Astrocyte of the spinal cord (primary cell): ENCODE measurements at regions not wholly inside any gene's neighbourhood (a gene's known extent, or its start where the extent isn't known, plus 50 kb on each side); places are given as distances from the start of the nearest gene placed in this dataset.
"Not testable (repeated sequence)": the region's sequence is repeated elsewhere in the genome, so short reads cannot be mapped to it uniquely, and the experiment has no call there.

ENCODE experiments used
- DNase-seq: peaks from one replicate; pipeline ENCODE4 v3.0.0; 2011; ENCODE audit warnings: low read depth, low spot score
- H3K4me3 ChIP-seq: 2 replicates; pipeline ENCODE4 v1.5.1; 2011; ENCODE audit warnings: low read depth, mild to moderate bottlenecking, low read length, moderate library complexity
- in situ Hi-C: cut with HindIII; loops from 2 replicates; pipeline ENCODE4 v1.10.0; 2017; ENCODE audit warnings: low sequenced_read_pairs
- TF ChIP-seq, protein P1 (sequence below): IDR thresholded peaks from 2 replicates; pipeline ENCODE4 v1.5.1; 2012; ENCODE audit warnings: low read depth, mild to moderate bottlenecking, low read length, inconsistent platforms

DNA sequence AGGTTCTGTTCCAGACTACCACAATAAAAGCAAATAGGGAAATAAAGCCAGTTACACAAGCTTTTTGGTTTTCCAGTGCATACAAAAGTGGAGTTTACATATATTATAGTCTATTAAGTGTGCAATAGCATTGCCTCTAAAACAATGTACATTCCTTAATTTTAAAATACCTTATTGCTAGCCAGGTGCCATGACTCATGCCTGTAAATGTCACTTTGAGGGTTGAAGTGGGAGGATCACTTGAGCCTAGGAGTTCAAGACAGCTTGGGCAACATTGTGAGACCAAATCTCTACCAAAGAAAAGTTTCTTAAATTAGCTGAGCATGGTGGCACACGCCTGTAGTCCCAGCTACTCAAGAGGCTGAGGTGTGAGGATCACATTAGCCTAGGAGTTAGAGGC is 52.9 kb upstream of the IMP4 start:
- no peak overlapping the region for H3K4me3 ChIP-seq
- DNase-seq, result no peak
- TF ChIP-seq, protein P1, sequence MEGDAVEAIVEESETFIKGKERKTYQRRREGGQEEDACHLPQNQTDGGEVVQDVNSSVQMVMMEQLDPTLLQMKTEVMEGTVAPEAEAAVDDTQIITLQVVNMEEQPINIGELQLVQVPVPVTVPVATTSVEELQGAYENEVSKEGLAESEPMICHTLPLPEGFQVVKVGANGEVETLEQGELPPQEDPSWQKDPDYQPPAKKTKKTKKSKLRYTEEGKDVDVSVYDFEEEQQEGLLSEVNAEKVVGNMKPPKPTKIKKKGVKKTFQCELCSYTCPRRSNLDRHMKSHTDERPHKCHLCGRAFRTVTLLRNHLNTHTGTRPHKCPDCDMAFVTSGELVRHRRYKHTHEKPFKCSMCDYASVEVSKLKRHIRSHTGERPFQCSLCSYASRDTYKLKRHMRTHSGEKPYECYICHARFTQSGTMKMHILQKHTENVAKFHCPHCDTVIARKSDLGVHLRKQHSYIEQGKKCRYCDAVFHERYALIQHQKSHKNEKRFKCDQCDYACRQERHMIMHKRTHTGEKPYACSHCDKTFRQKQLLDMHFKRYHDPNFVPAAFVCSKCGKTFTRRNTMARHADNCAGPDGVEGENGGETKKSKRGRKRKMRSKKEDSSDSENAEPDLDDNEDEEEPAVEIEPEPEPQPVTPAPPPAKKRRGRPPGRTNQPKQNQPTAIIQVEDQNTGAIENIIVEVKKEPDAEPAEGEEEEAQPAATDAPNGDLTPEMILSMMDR, result no peak
- in situ Hi-C loops, result no loop called here

- no peak overlapping the region for H3K4me3 ChIP-seq
- in situ Hi-C loops, result no loop called here
- TF ChIP-seq, protein P1, result no peak
- no peak for DNase-seq
These were observed 54.0 kb upstream of the IMP4 start for GRCh38 chr2:130288467-130289403.

DNA sequence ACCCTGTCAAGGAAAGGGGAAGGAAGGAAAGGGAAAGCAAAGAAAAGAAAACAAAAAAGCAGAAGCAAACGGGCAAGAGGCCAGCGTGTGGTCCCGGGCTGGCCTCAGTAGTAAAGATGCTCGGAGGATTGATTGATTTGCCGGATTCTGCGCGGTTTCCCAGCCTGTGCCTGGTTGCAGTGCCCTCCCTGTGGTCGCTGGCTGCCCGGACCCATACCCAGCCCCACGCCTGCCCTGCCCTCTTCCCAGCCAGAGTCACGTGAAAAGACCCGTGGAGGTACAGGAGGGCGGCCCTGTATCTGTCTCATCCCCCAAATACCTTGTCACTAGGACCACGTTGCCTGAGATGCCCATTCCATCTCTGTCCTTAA is 55.1 kb upstream of the IMP4 start:
- in situ Hi-C loops, result no loop called here
- no peak for DNase-seq

GRCh38 chr2:130286983-130287655 is 55.6 kb upstream of the IMP4 start:
- TF ChIP-seq, protein P1, result no peak
- in situ Hi-C loops, result no loop called here
- H3K4me3 ChIP-seq, result no peak overlapping the region
- DNase-seq, result no peak

More for the DNA sequence above, 55.1 kb upstream of the IMP4 start:
- no peak overlapping the region for H3K4me3 ChIP-seq
- TF ChIP-seq, protein P1, result no peak

- DNase-seq, H3K4me3 ChIP-seq, in situ Hi-C loops: not testable (repeated sequence)
These were observed 59.3 kb upstream of the IMP4 start for GRCh38 chr2:130283341-130283869.

DNA sequence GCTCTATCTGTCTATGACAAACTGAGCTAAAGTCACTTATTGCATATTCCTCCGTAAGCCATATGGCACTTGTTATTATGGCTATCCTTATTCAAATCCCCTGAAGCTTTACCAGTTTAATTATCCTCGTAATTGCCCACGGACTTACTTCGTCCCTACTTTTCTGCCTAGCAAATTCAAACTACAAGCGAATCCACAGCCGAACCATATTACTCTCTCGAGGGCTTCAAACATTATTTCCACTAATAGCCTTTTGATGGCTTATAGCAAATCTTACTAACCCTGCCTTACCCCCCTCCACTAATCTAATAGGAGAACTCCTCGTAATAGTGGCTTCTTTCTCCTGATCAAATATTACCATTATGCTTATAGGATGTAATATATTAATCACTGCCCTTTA is 63.1 kb upstream of the IMP4 start:
- in situ Hi-C loops, DNase-seq: not testable (repeated sequence)

GRCh38 chr2:130268333-130268732 is 70.1 kb upstream of the TUBA3E start:
- DNase-seq, H3K4me3 ChIP-seq, in situ Hi-C loops: not testable (repeated sequence)

More for the DNA sequence above, 63.1 kb upstream of the IMP4 start:
- H3K4me3 ChIP-seq, result not testable (repeated sequence)

DNA sequence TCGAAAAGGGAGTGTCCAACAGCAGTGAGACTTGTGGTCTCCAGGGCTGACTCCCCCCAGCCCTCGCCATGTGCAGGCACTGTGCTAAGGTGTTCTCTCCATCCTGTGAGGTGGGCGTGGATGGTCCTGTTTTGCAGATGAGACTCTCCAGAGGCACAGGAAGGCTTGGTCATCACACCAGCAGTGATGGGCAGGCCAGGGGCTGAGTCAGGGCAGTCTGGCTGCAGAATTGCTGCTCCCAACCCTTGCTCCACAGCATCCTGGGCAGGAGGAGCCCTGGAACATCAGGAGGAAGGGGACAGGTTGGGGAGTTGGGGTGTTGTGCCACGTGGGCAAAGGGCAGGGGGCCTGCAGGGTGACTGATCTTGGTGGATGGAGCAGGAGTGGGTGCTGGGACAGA is 69.3 kb upstream of the TUBA3E start:
- in situ Hi-C loops, DNase-seq, H3K4me3 ChIP-seq: not testable (repeated sequence)

DNA sequence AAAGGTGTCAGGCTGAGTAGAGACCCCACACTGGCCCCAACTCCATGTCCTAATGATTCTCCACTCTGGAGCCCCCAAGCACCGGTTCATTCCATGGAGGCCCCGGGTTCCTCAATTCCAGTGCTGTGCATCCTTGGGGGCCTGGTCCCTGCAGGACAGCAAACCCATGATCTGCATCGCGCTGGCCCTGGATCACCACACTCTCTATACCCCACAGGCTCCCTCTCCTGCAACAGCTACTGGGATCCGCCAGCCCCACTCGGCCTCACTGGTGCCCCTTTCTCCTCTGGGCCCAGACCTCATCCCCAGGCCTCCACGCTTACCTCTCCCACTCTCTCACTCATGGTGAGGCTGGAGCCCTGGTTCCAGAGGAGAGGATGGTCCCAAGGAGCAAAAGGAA is 68.6 kb upstream of the TUBA3E start:
- H3K4me3 ChIP-seq, in situ Hi-C loops, DNase-seq: not testable (repeated sequence)

GRCh38 chr2:130265570-130266247 is 67.5 kb upstream of the TUBA3E start:
- in situ Hi-C loops, result not testable (repeated sequence)

GRCh38 chr2:130264901-130265320 is 66.7 kb upstream of the TUBA3E start:
- H3K4me3 ChIP-seq, DNase-seq, in situ Hi-C loops: not testable (repeated sequence)

More at GRCh38 chr2:130265570-130266247, 67.5 kb upstream of the TUBA3E start:
- not testable (repeated sequence) for DNase-seq, H3K4me3 ChIP-seq
